Gastrocnemius medialis (tissue), 4 donors: ENCODE measurements at regions not wholly inside any gene's neighbourhood (a gene's known extent, or its start where the extent isn't known, plus 50 kb on each side); places are given as distances from the start of the nearest gene placed in this dataset.

Experiments
- ATAC-seq, 2 donors: fragments of 150-250 bp; one replicate each; pipeline ENCODE4 v1.9.1; 2016
- DNase-seq, 2 donors: peaks; one replicate each; pipeline ENCODE4 v3.0.0-alpha.2; 2019
- H3K27ac ChIP-seq, 4 donors: fragments of 200-600 bp; sonication (generic); 1 replicate in 1 of 4; 2 replicates in 3 of 4; pipeline ENCODE4 v1.5.1; 2016 to 2018; ENCODE audit warnings: mild to moderate bottlenecking in 2 of 4, moderate library complexity in 1 of 4
- H3K27me3 ChIP-seq, 3 donors: fragments of 200-600 bp; sonication (generic) in 2 of 3; 1 replicate in 1 of 3; 2 replicates in 2 of 3; pipeline versions ENCODE4 v1.5.1 to v1.6.0; 2016 to 2019; ENCODE audit warnings: mild to moderate bottlenecking in 1 of 3, moderate library complexity in 1 of 3
- H3K36me3 ChIP-seq, 2 donors: fragments of 200-600 bp; sonication (generic) in 1 of 2; one replicate each; pipeline ENCODE4 v1.5.1; 2017 to 2018
- H3K4me1 ChIP-seq, 2 donors: fragments of 200-600 bp; sonication (generic) in 1 of 2; one replicate each; pipeline ENCODE4 v1.5.1; 2016 to 2017; ENCODE audit warnings: mild to moderate bottlenecking in 2 of 2
- H3K4me3 ChIP-seq, 4 donors: fragments of 200-600 bp; sonication (generic) in 3 of 4; 1 replicate in 1 of 4; 2 replicates in 3 of 4; pipeline ENCODE4 v1.5.1; 2016 to 2019; ENCODE audit warnings: mild to moderate bottlenecking in 2 of 4
- H3K9me3 ChIP-seq, 3 donors: fragments of 200-600 bp; sonication (generic) in 2 of 3; 1 replicate in 1 of 3; 2 replicates in 2 of 3; pipeline ENCODE4 v1.5.1; 2016 to 2019
- POLR2A ChIP-seq, 2 donors: fragments of 450-650 bp; IDR thresholded peaks; one replicate each; pipeline ENCODE4 v1.6.1; 2017; ENCODE audit warnings: antibody characterized with exemption in 2 of 2, mild to moderate bottlenecking in 2 of 2, moderate library complexity in 2 of 2
- in situ Hi-C, 4 donors: fragments of 200-750 bp; cut with MboI; loops; one replicate each; pipeline versions ENCODE4 v1.15.0 to v1.8.0; 2017; ENCODE audit warnings: low sequenced_read_pairs in 4 of 4
- intact Hi-C: fragments of 100-400 bp; cut with DNase I; formaldehyde crosslinking; loops from one replicate; pipeline ENCODE4 v1.15.1; 2023; ENCODE audit warnings: low total_unique reads
- TF ChIP-seq, protein P1 (sequence below), 5 experiments: fragments of 450-650 bp in 3 of 5; fragments of 200-600 bp in 2 of 5; sonication (generic) in 2 of 5; IDR thresholded peaks in 4 of 5; conservative IDR thresholded peaks in 1 of 5; 1 replicate in 4 of 5; 2 replicates in 1 of 5; pipeline ENCODE4 v1.5.1; 2016 to 2019; ENCODE audit warnings: antibody characterized with exemption in 5 of 5, mild to moderate bottlenecking in 3 of 5, moderate library complexity in 3 of 5

DNA sequence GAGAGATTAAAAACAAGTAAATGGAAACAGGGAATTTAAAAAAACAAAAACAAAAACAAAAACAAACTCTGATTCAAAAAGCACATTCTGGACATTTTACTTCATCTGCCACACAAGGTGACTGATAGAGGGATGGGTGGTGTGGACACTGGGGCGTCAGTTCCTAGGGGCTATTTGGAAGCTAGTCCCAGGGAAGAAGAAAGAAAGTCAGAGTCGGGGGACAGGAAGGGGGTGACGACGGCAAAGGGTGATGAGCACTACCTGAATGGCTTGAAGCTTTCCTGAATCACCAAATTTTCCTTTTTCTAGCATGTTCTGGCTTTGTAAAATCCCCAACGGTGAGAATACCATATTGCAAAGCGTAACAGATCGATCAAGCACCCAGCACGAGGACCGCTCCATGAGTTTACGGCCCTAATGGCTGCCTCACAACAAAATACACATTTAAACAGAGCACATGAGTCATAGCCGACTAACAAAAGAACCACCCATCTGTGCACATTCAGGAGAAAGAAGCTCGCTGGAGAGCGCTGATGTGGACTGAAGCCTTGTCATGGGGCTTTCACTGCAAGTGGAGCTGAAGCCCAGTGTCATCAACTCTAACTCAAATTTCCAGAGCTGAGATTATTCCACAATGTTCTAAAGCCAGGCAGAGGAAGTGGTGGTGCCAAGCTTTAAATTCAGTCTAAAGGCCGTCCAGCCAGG lies 178.9 kb downstream of the LNPK start:
- Histone ChIP-seq H3K4me3 (no peak overlapping the region), H3K27me3 (no peaks in the 10 kb centered on the region), H3K9me3 (no peaks in the 10 kb centered on the region), H3K4me1 (peaks cover 0 to 7% of the 10 kb centered on the region in 2 donors), H3K27ac (no peak overlapping the region), H3K36me3 (no peaks in the 10 kb centered on the region)
- TF ChIP-seq, protein P1, sequence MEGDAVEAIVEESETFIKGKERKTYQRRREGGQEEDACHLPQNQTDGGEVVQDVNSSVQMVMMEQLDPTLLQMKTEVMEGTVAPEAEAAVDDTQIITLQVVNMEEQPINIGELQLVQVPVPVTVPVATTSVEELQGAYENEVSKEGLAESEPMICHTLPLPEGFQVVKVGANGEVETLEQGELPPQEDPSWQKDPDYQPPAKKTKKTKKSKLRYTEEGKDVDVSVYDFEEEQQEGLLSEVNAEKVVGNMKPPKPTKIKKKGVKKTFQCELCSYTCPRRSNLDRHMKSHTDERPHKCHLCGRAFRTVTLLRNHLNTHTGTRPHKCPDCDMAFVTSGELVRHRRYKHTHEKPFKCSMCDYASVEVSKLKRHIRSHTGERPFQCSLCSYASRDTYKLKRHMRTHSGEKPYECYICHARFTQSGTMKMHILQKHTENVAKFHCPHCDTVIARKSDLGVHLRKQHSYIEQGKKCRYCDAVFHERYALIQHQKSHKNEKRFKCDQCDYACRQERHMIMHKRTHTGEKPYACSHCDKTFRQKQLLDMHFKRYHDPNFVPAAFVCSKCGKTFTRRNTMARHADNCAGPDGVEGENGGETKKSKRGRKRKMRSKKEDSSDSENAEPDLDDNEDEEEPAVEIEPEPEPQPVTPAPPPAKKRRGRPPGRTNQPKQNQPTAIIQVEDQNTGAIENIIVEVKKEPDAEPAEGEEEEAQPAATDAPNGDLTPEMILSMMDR (IDR thresholded peaks at IDR 0.05 in 4 of 5, conservative IDR thresholded peaks at IDR 0.05 in 1 of 5) = no peak
- TF ChIP-seq POLR2A (IDR thresholded peaks at IDR 0.05) = no peak
- ATAC-seq (peak in 1 of 2 donors; percentile 30), DNase-seq (no peak)
- in situ Hi-C loops = no loop called here
- intact Hi-C loops = no loop called here

DNA sequence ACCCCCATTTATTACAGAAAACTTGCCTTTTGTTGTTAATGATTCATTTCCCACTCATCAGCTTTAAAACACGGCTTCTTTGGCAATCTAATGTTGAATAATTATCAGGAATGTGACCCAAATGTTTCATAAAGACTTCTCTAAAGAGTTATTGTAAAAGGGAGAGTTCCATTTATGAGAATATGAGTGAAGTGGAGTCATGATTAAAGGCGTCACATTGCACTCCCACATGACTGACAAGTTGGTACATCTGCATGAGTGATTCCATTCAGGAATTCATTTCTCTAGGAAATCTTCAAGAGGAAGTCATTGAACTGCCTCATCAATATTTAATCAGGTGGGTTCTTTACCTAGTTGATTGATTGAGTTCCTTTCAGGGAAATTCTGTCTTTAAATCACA lies 184.8 kb downstream of the LNPK start:
- Histone ChIP-seq H3K27me3 (no peaks in the 10 kb centered on the region), H3K36me3 (no peaks in the 10 kb centered on the region), H3K4me3 (no peak overlapping the region), H3K9me3 (no peaks in the 10 kb centered on the region), H3K27ac (no peak overlapping the region), H3K4me1 (no peaks in the 10 kb centered on the region)
- ATAC-seq (no peak), DNase-seq (no peak)
- in situ Hi-C loops (no loop called here), intact Hi-C loops (no loop called here)
- TF ChIP-seq, protein P1 (IDR thresholded peaks at IDR 0.05 in 4 of 5, conservative IDR thresholded peaks at IDR 0.05 in 1 of 5) = no peak
- no peak for TF ChIP-seq POLR2A (IDR thresholded peaks at IDR 0.05)

DNA sequence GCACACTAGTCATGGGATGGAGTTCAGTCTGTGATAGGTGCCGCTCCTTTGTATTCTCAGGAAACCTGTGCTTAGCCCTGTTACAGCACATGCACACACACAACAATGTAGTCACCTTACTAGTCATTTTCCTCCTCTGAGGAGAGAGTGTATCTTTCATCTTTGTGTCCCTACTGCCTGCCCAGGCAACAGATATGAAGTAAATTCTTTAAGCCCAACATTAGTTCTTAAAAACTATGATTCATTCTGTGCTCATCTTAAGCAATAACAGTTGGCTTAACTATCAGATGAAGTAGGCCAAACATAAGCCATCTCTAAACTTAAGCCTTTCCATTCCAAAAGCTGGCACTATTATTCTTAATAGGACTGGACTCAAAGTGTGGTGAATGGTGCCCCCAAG lies 186.5 kb downstream of the LNPK start:
- DNase-seq = no peak
- no peak for ATAC-seq
- Histone ChIP-seq H3K36me3 (no peaks in the 10 kb centered on the region), H3K27ac (no peak overlapping the region), H3K27me3 (no peaks in the 10 kb centered on the region), H3K9me3 (no peaks in the 10 kb centered on the region), H3K4me1 (no peaks in the 10 kb centered on the region), H3K4me3 (no peak overlapping the region)
- in situ Hi-C loops = no loop called here
- intact Hi-C loops = no loop called here
- TF ChIP-seq, protein P1 (IDR thresholded peaks at IDR 0.05 in 4 of 5, conservative IDR thresholded peaks at IDR 0.05 in 1 of 5) = no peak
- TF ChIP-seq POLR2A (IDR thresholded peaks at IDR 0.05) = no peak

DNA sequence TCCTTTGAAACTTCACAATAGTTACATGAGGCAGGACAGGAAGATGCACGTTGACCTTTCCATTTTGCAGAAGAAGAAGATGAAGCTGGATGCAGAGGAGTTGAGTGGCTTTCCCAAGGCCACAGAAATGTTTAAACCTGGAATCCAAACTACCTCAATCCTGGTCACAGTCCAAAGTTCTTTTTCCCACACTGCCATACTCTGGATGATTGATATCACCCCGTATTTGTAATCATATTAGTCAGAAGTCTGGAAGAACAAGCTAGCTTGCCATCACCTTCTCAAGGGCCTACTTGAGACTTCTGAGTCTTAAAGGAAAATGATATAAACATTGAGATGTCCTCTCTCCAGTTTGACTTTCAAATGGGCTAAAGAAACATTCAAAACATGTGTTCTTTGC lies 190.1 kb downstream of the LNPK start:
- Histone ChIP-seq H3K4me3 (no peak overlapping the region), H3K27me3 (no peaks in the 10 kb centered on the region), H3K36me3 (no peaks in the 10 kb centered on the region), H3K4me1 (no peaks in the 10 kb centered on the region), H3K9me3 (no peaks in the 10 kb centered on the region), H3K27ac (no peak overlapping the region)
- in situ Hi-C loops (no loop called here), intact Hi-C loops (no loop called here)
- no peak for ATAC-seq
- DNase-seq = no peak
- no peak for TF ChIP-seq POLR2A (IDR thresholded peaks at IDR 0.05)
- TF ChIP-seq, protein P1 (IDR thresholded peaks at IDR 0.05 in 4 of 5, conservative IDR thresholded peaks at IDR 0.05 in 1 of 5) = no peak

DNA sequence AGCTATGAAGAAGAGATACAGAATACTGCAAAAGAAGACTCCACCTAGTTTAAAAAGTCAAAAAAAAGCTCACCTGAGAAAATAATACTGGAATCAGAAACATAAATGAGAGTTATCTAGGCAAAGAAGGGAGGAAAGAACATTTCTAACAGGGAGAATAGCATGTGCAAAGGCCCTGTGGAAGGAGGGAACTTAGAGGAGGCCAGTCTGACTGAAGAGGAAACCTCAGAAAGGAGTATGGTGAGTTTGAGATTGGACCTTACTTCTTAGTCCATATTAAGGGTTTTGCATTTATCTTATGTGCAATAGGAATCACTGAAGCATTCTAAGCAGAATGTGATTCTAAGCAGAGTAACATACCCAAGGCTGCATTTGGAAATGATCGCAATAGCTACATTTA lies 193.2 kb downstream of the LNPK start:
- ATAC-seq (no peak), DNase-seq (no peak)
- no peaks in the 10 kb centered on the region for H3K36me3 ChIP-seq
- H3K9me3 ChIP-seq = no peaks in the 10 kb centered on the region
- H3K4me1 ChIP-seq = peaks cover 0 to 4% of the 10 kb centered on the region in 2 donors
- no peak overlapping the region for H3K27ac ChIP-seq
- no peak overlapping the region for H3K4me3 ChIP-seq
- H3K27me3 ChIP-seq = no peaks in the 10 kb centered on the region
- in situ Hi-C loops = no loop called here
- intact Hi-C loops = no loop called here
- no peak for TF ChIP-seq POLR2A (IDR thresholded peaks at IDR 0.05)
- TF ChIP-seq, protein P1 (IDR thresholded peaks at IDR 0.05 in 4 of 5, conservative IDR thresholded peaks at IDR 0.05 in 1 of 5) = no peak
